BJ (cell line): ENCODE measurements at regions not wholly inside any gene's neighbourhood (a gene's known extent, or its start where the extent isn't known, plus 50 kb on each side); places are given as distances from the start of the nearest gene placed in this dataset.
A peak's percentile ranks its signal among the peaks of the same experiment; 100 is the strongest.

Experiments used
- CTCF ChIA-PET: fragments of 350-600 bp; formaldehyde crosslinking; extraction: SDS; loops from one replicate; lab custom pipeline; 2021; ENCODE audit warnings: antibody characterized with exemption, inconsistent platforms; lab: Yijun Ruan, JAX
- POLR2A ChIA-PET: fragments of 300-600 bp; sonication (Branson Sonifier 250); formaldehyde crosslinking; extraction: SDS; loops from one replicate; lab custom pipeline; 2021; ENCODE audit warnings: antibody characterized with exemption; lab: Charles Lee
- DNase-seq: peaks from one replicate; pipeline ENCODE4 v3.0.0-alpha.2; 2011; ENCODE audit warnings: low read depth
- H3K27me3 ChIP-seq: 2 replicates; pipeline ENCODE4 v1.6.0; 2011; ENCODE audit warnings: low read length; ENCODE audit not compliant: control insufficient read depth, insufficient read depth
- H3K36me3 ChIP-seq: 2 replicates; pipeline ENCODE4 v1.5.1; 2011; ENCODE audit warnings: low read length; ENCODE audit not compliant: control insufficient read depth, insufficient read depth
- H3K4me3 ChIP-seq: 2 replicates; pipeline ENCODE4 v1.5.1; 2011; ENCODE audit warnings: low read depth, mild to moderate bottlenecking, control low read depth, low read length
- TF ChIP-seq, protein P1 (sequence below): IDR thresholded peaks from 2 replicates; pipeline ENCODE4 v1.5.1; 2011; ENCODE audit warnings: low read depth, mild to moderate bottlenecking, control low read depth, inconsistent platforms, low read length, moderate library complexity; ENCODE audit not compliant: insufficient read depth

DNA sequence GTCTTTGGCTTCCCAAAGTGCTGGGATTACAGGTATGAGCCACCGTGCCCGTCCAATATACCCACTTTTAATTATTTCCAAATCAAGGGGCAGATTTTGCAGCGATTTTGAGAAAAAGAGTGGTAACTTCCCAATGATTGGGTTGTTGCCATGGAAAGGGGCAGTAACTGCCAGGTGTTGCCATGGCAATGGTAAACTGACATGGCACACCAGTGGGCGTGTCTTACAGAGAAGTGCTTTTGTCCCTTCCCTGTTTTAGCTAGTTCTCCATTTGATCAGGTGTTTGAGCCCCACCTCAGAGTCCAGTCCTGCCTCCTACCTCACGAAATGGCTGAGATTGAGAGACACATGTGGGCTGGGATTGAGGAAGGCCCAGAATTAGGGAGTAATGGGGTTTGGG, 86.3 kb upstream of the IER5L start:
- H3K27me3 ChIP-seq = no peaks in the 10 kb centered on the region; the same call in none of the 2 replicates
- CTCF ChIA-PET = no interaction called here
- DNase-seq = no peak
- POLR2A ChIA-PET = no interaction called here
- H3K36me3 ChIP-seq = no peaks in the 10 kb centered on the region
- no peak overlapping the region for H3K4me3 ChIP-seq
- TF ChIP-seq, protein P1, sequence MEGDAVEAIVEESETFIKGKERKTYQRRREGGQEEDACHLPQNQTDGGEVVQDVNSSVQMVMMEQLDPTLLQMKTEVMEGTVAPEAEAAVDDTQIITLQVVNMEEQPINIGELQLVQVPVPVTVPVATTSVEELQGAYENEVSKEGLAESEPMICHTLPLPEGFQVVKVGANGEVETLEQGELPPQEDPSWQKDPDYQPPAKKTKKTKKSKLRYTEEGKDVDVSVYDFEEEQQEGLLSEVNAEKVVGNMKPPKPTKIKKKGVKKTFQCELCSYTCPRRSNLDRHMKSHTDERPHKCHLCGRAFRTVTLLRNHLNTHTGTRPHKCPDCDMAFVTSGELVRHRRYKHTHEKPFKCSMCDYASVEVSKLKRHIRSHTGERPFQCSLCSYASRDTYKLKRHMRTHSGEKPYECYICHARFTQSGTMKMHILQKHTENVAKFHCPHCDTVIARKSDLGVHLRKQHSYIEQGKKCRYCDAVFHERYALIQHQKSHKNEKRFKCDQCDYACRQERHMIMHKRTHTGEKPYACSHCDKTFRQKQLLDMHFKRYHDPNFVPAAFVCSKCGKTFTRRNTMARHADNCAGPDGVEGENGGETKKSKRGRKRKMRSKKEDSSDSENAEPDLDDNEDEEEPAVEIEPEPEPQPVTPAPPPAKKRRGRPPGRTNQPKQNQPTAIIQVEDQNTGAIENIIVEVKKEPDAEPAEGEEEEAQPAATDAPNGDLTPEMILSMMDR = no peak

DNA sequence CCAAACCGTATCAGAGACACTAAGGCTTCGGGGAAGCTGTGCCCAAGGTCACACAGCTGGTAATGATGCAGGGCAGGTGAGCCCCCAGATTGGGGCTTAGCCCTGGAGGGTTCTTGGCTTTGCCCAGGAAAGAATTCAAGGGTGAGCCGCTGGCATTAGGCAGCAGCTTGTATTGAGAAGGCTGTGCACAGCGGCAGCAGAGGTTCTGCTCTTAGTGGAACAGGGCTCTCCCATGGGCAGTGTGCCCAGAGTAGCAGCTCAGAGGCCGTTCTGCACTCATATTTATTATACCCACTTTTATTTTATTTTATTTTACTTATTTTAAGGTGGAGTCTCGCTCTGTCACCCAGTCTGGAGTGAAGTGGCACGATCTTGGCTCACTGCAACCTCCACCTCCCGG, 85.8 kb upstream of the IER5L start:
- DNase-seq = no peak
- TF ChIP-seq, protein P1 = no peak
- no peaks in the 10 kb centered on the region for H3K36me3 ChIP-seq
- ChIA-PET CTCF (no interaction called here), POLR2A (no interaction called here)
- no peak overlapping the region for H3K4me3 ChIP-seq
- H3K27me3 ChIP-seq = no peaks in the 10 kb centered on the region; the same call in none of the 2 replicates

GRCh38 chr9:129262261-129262660, 84.2 kb upstream of the IER5L start:
- no peak for DNase-seq
- ChIA-PET CTCF (no interaction called here), POLR2A (no interaction called here)
- H3K36me3 ChIP-seq = no peaks in the 10 kb centered on the region
- no peak overlapping the region for H3K4me3 ChIP-seq
- no peaks in the 10 kb centered on the region; the same call in none of the 2 replicates for H3K27me3 ChIP-seq
- TF ChIP-seq, protein P1 = no peak

DNA sequence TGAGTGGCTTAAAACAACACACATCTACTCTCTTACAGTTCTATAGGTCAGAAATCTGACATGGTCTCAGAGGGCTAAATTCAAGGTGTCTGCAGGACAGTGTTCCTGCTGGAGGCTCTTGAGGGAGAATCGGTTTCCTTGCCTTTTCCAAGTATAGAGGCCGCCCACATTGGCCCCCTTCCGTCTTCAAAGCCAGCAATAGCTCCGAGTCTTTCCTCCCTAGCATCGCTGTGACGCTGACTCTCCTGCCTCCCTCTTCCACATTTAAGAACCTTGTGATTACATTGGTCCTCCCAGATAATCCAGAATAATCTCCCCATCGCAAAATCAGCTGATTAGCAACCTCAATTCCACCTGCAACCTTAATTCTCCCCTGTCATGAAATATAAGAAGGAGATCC, 81.3 kb upstream of the IER5L start:
- TF ChIP-seq, protein P1 = no peak
- Histone ChIP-seq H3K27me3 (no peaks in the 10 kb centered on the region; the same call in none of the 2 replicates), H3K4me3 (no peak overlapping the region), H3K36me3 (no peaks in the 10 kb centered on the region)
- DNase-seq = no peak
- CTCF ChIA-PET = no interaction called here
- POLR2A ChIA-PET = no interaction called here

DNA sequence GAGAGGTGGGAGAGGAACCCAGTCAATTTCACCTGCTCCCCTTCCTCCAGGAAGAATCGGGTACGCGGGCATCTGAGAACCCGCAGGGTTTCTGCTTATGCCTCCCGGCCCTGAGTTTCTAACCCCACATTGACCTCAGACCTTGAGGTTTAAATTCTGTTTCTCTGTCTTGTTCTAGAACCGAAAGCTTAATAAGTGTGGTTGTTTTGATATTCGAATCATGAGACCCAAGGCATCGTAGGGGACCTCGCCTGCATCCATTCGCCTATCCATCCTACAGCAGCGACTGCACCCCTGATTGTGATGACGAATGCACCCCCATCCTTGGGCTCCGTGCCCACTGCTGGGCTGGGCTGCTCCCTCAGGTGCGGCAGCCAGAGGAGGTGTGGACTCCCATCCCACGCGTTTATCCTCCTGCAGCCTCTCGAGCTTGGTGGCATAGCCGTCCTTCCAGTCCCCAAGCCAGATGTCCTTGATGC, 80.8 kb upstream of the IER5L start:
- Histone ChIP-seq H3K4me3 (peak overlapping the region; percentile 33), H3K36me3 (no peaks in the 10 kb centered on the region), H3K27me3 (no peaks in the 10 kb centered on the region; the same call in none of the 2 replicates)
- POLR2A ChIA-PET = interaction anchor here (0.6 kb wide), 1 partner anchor 49 kb away, joined by 3 read pairs; no protein-coding TSS in a partner anchor
- CTCF ChIA-PET = no interaction called here
- TF ChIP-seq, protein P1 = no peak
- no peak for DNase-seq
